ENCODE measurements at regions not wholly inside any gene's neighbourhood (a gene's known extent, or its start where the extent isn't known, plus 50 kb on each side); places are given as distances from the start of the nearest gene placed in this dataset.

DNA sequence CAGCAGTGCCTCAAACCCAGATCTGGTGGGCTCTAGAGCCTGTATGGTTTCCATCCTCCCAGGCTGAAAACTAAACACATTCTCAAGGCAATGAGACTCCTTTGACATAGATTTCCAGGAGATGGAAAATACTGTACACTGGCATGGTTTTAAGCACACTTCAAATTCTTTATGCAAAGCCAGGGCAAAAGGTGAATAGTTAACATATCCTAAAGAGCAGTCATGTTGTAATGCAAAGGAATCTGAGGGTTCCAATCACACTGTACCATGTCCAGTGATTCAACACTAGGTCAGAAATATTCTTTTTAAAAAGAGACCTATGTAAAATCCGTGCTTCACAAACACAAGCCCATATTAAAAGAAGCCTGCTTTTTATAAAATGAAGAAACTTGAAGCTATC lies 195.3 kb downstream of the QDPR start:
- TF ChIP-seq, protein P1, sequence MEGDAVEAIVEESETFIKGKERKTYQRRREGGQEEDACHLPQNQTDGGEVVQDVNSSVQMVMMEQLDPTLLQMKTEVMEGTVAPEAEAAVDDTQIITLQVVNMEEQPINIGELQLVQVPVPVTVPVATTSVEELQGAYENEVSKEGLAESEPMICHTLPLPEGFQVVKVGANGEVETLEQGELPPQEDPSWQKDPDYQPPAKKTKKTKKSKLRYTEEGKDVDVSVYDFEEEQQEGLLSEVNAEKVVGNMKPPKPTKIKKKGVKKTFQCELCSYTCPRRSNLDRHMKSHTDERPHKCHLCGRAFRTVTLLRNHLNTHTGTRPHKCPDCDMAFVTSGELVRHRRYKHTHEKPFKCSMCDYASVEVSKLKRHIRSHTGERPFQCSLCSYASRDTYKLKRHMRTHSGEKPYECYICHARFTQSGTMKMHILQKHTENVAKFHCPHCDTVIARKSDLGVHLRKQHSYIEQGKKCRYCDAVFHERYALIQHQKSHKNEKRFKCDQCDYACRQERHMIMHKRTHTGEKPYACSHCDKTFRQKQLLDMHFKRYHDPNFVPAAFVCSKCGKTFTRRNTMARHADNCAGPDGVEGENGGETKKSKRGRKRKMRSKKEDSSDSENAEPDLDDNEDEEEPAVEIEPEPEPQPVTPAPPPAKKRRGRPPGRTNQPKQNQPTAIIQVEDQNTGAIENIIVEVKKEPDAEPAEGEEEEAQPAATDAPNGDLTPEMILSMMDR (IDR thresholded peaks at IDR 0.05): no peak
- no peak for TF ChIP-seq POLR2A (IDR thresholded peaks at IDR 0.05)
